H9 (cell line): ENCODE measurements at regions not wholly inside any gene's neighbourhood (a gene's known extent, or its start where the extent isn't known, plus 50 kb on each side); places are given as distances from the start of the nearest gene placed in this dataset.
"Not testable (repeated sequence)": the region's sequence is repeated elsewhere in the genome, so short reads cannot be mapped to it uniquely, and the experiment has no call there.

Experiments
- DNase-seq: peaks from one replicate; pipeline ENCODE4 v3.0.0-alpha.2; 2017
- H2AFZ ChIP-seq: one replicate; pipeline ENCODE4 v1.6.1; 2013; ENCODE audit warnings: mild to moderate bottlenecking, low read length, control low read depth, moderate library complexity
- H2AK5ac ChIP-seq: 2 replicates; pipeline ENCODE4 v1.6.1; 2013; ENCODE audit warnings: low read length, control low read depth, mixed read lengths; ENCODE audit not compliant: insufficient read length
- H2BK120ac ChIP-seq: one replicate; pipeline ENCODE4 v1.6.1; 2013; ENCODE audit warnings: low read depth, mild to moderate bottlenecking, low read length, control low read depth, inconsistent platforms; ENCODE audit not compliant: poor library complexity, severe bottlenecking
- H2BK12ac ChIP-seq: 2 replicates; pipeline ENCODE4 v1.6.1; 2013; ENCODE audit warnings: low read length, control low read depth, mixed read lengths, low read depth; ENCODE audit not compliant: insufficient read length
- H2BK15ac ChIP-seq: 2 replicates; pipeline ENCODE4 v1.6.1; 2013; ENCODE audit warnings: low read depth, low read length, control low read depth
- H2BK20ac ChIP-seq: one replicate; pipeline ENCODE4 v1.6.1; 2013; ENCODE audit warnings: low read depth, mild to moderate bottlenecking, low read length, control low read depth, inconsistent platforms; ENCODE audit not compliant: poor library complexity, severe bottlenecking
- H2BK5ac ChIP-seq: 2 replicates; pipeline ENCODE4 v1.6.1; 2013; ENCODE audit warnings: low read length, control low read depth, mixed read lengths; ENCODE audit not compliant: insufficient read length
- H3K14ac ChIP-seq: 2 replicates; pipeline ENCODE4 v1.6.1; 2013; ENCODE audit warnings: low read length, control low read depth; ENCODE audit not compliant: insufficient read depth
- H3K18ac ChIP-seq: 2 replicates; pipeline ENCODE4 v1.6.1; 2013; ENCODE audit warnings: low read depth, mild to moderate bottlenecking, mixed read lengths, low read length, control low read depth; ENCODE audit not compliant: insufficient read length
- H3K23ac ChIP-seq: 2 replicates; pipeline ENCODE4 v1.6.1; 2013; ENCODE audit warnings: low read length, control low read depth, mixed read lengths, low read depth; ENCODE audit not compliant: insufficient read length
- H3K23me2 ChIP-seq: 2 replicates; pipeline ENCODE4 v1.6.1; 2013; ENCODE audit warnings: low read depth, mild to moderate bottlenecking, mixed read lengths, low read length, control low read depth; ENCODE audit not compliant: insufficient read length, poor library complexity, severe bottlenecking
- H3K27ac ChIP-seq: 2 replicates; pipeline ENCODE4 v1.5.1; 2013; ENCODE audit warnings: low read length, control low read depth, mixed read lengths, low read depth; ENCODE audit not compliant: insufficient read length
- H3K27me3 ChIP-seq: 2 replicates; pipeline ENCODE4 v1.6.1; 2013; ENCODE audit warnings: low read length, control low read depth, inconsistent platforms; ENCODE audit not compliant: insufficient read depth
- H3K4ac ChIP-seq: 2 replicates; pipeline ENCODE4 v1.6.1; 2013; ENCODE audit warnings: low read depth, mild to moderate bottlenecking, control low read depth, inconsistent platforms, low read length, moderate library complexity
- H3K4me1 ChIP-seq: 2 replicates; pipeline ENCODE4 v1.6.1; 2013; ENCODE audit warnings: low read length, control low read depth, inconsistent platforms; ENCODE audit not compliant: insufficient read depth
- H3K4me2 ChIP-seq: 2 replicates; pipeline ENCODE4 v1.6.1; 2013; ENCODE audit warnings: low read length, control low read depth, mixed read lengths; ENCODE audit not compliant: insufficient read length, insufficient read depth
- H3K56ac ChIP-seq: 2 replicates; pipeline ENCODE4 v1.6.1; 2013; ENCODE audit warnings: low read depth, mild to moderate bottlenecking, mixed read lengths, low read length, control low read depth; ENCODE audit not compliant: insufficient read length
- H3K79me1 ChIP-seq: 2 replicates; pipeline ENCODE4 v1.6.1; 2013; ENCODE audit warnings: low read depth, mild to moderate bottlenecking, moderate library complexity, low read length, control low read depth, inconsistent platforms; ENCODE audit not compliant: insufficient read depth, poor library complexity, severe bottlenecking
- H3K79me2 ChIP-seq: 2 replicates; pipeline ENCODE4 v1.6.1; 2013; ENCODE audit warnings: low read length, control low read depth, inconsistent platforms; ENCODE audit not compliant: insufficient read depth
- H3K9ac ChIP-seq: 2 replicates; pipeline ENCODE4 v1.6.1; 2013; ENCODE audit warnings: low read length, control low read depth, mixed read lengths; ENCODE audit not compliant: insufficient read length; ENCODE audit errors: extremely low read depth
- H3K9me3 ChIP-seq: one replicate; pipeline ENCODE4 v1.6.1; 2013; ENCODE audit warnings: low read depth, low read length, inconsistent platforms; ENCODE audit not compliant: control insufficient read depth
- H3T11ph ChIP-seq: one replicate; pipeline ENCODE4 v1.6.1; 2013; ENCODE audit warnings: mild to moderate bottlenecking, low read length, control low read depth, inconsistent platforms
- H4K20me1 ChIP-seq: one replicate; pipeline ENCODE4 v1.6.1; 2013; ENCODE audit not compliant: control insufficient read depth, insufficient read length, insufficient read depth
- H4K5ac ChIP-seq: 2 replicates; pipeline ENCODE4 v1.6.1; 2013; ENCODE audit warnings: low read depth, mild to moderate bottlenecking, mixed read lengths, low read length, control low read depth; ENCODE audit not compliant: insufficient read length
- H4K8ac ChIP-seq: replicated peaks from 2 replicates; pipeline ENCODE4 v1.6.1; 2013; ENCODE audit warnings: low read length, control low read depth, mixed read lengths, low read depth; ENCODE audit not compliant: insufficient read length
- H4K91ac ChIP-seq: 2 replicates; pipeline ENCODE4 v1.6.1; 2013; ENCODE audit warnings: low read depth, mild to moderate bottlenecking, moderate library complexity, mixed read lengths, low read length, control low read depth; ENCODE audit not compliant: insufficient read length
- H3K27ac Mint-ChIP-seq, 3 experiments: 2 replicates in 2 of 3; 3 replicates in 1 of 3; pipeline ENCODE4 v1.8.0; 2020 to 2021; ENCODE audit warnings: mixed read lengths in 3 of 3, mild to moderate bottlenecking in 1 of 3, moderate library complexity in 1 of 3
- H3K27me3 Mint-ChIP-seq: 2 replicates; pipeline ENCODE4 v1.8.0; 2021; ENCODE audit warnings: low read depth, mild to moderate bottlenecking, moderate library complexity, mixed read lengths
- H3K36me3 Mint-ChIP-seq, 3 experiments: 2 replicates in 2 of 3; 3 replicates in 1 of 3; pipeline ENCODE4 v1.8.0; 2020 to 2021; ENCODE audit warnings: low read depth in 3 of 3, mixed read lengths in 3 of 3; ENCODE audit not compliant: insufficient read depth in 1 of 3
- H3K4me1 Mint-ChIP-seq, 2 experiments: 2 replicates each; pipeline ENCODE4 v1.8.0; 2020; ENCODE audit warnings: mixed read lengths in 2 of 2
- H3K4me3 Mint-ChIP-seq, 2 experiments: 2 replicates in 1 of 2; 3 replicates in 1 of 2; pipeline ENCODE4 v1.8.0; 2020 to 2021; ENCODE audit warnings: mild to moderate bottlenecking in 2 of 2, mixed read lengths in 2 of 2, moderate library complexity in 1 of 2
- H3K9me3 Mint-ChIP-seq, 2 experiments: 2 replicates in 1 of 2; 3 replicates in 1 of 2; pipeline ENCODE4 v1.8.0; 2020; ENCODE audit warnings: mild to moderate bottlenecking in 2 of 2, mixed read lengths in 2 of 2, moderate library complexity in 1 of 2
- WGBS: extraction: QIAGEN DNeasy Blood & Tissue Kit; methylation state at CpG from one replicate; pipeline ENCODE4 v1.1.7; 2013; ENCODE audit warnings: missing lambda C conversion rate, low lambda C conversion rate, mixed read lengths; ENCODE audit not compliant: insufficient read length; ENCODE audit errors: extremely low coverage; 5-methylcytosine and 5-hydroxymethylcytosine counted together
- TF ChIP-seq, protein P1 (sequence below): fragments of 200-600 bp; sonication (generic); conservative IDR thresholded peaks from 3 replicates; pipeline ENCODE4 v1.8.0; 2021; ENCODE audit warnings: antibody characterized with exemption, mild to moderate bottlenecking

DNA sequence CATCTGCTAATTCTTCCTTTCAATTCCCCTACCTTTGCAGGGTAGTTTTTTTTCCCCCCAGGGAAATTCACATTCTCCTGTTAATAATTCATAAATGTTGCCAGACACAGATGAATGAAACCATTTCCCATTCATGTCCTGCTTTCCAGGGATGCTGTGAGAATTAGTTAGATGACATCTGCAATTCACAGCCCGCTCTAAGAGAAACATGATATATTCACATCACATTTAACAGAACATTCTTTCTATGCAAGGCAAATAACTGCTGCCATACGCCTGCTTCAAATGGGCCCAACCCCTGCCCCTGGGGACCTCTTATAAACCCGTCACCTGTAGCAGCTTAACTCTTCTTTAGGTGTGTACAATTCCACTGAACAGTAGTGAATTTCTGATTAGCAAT lies 110.6 kb upstream of the CTAGE1 start:
- Histone ChIP-seq H2BK15ac (no peak overlapping the region; the same call in 1 of the 2 replicates), H3T11ph (no peak overlapping the region), H2BK120ac (no peak overlapping the region), H3K27ac (no peak overlapping the region), H3K18ac (no peak overlapping the region), H3K79me1 (no peaks in the 10 kb centered on the region), H3K4me2 (no peak overlapping the region), H2AFZ (no peak overlapping the region), H3K56ac (no peak overlapping the region), H3K9ac (no peak overlapping the region), H2BK12ac (no peak overlapping the region), H2BK5ac (no peak overlapping the region), H4K91ac (no peak overlapping the region), H3K27me3 (no peaks in the 10 kb centered on the region), H4K5ac (no peak overlapping the region), H3K4me1 (no peaks in the 10 kb centered on the region), H4K8ac (no peak overlapping the region), H3K14ac (no peak overlapping the region), H4K20me1 (no peaks in the 10 kb centered on the region), H2AK5ac (no peak overlapping the region), H3K9me3 (no peaks in the 10 kb centered on the region), H2BK20ac (no peak overlapping the region), H3K23me2 (no peaks in the 10 kb centered on the region), H3K4ac (no peak overlapping the region), H3K23ac (no peak overlapping the region), H3K79me2 (no peaks in the 10 kb centered on the region)
- Mint-ChIP-seq H3K4me1 (peaks cover 0 to 3% of the 10 kb centered on the region in 2 experiments; a peak in 2 of 4 replicates), H3K9me3 (peaks cover 0 to 3% of the 10 kb centered on the region in 2 experiments; a peak in 1 of 5 replicates), H3K36me3 (peaks cover 0 to 5% (median 0%) of the 10 kb centered on the region in 3 experiments; a peak in 3 of 7 replicates), H3K4me3 (no peak overlapping the region), H3K27me3 (peaks cover 9% of the 10 kb centered on the region), H3K27ac (no peak overlapping the region)
- TF ChIP-seq, protein P1, sequence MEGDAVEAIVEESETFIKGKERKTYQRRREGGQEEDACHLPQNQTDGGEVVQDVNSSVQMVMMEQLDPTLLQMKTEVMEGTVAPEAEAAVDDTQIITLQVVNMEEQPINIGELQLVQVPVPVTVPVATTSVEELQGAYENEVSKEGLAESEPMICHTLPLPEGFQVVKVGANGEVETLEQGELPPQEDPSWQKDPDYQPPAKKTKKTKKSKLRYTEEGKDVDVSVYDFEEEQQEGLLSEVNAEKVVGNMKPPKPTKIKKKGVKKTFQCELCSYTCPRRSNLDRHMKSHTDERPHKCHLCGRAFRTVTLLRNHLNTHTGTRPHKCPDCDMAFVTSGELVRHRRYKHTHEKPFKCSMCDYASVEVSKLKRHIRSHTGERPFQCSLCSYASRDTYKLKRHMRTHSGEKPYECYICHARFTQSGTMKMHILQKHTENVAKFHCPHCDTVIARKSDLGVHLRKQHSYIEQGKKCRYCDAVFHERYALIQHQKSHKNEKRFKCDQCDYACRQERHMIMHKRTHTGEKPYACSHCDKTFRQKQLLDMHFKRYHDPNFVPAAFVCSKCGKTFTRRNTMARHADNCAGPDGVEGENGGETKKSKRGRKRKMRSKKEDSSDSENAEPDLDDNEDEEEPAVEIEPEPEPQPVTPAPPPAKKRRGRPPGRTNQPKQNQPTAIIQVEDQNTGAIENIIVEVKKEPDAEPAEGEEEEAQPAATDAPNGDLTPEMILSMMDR = no peak
- no peak for DNase-seq
- whole genome bisulfite sequencing = no CpG with 5 or more reads among the region's 3 CpGs

DNA sequence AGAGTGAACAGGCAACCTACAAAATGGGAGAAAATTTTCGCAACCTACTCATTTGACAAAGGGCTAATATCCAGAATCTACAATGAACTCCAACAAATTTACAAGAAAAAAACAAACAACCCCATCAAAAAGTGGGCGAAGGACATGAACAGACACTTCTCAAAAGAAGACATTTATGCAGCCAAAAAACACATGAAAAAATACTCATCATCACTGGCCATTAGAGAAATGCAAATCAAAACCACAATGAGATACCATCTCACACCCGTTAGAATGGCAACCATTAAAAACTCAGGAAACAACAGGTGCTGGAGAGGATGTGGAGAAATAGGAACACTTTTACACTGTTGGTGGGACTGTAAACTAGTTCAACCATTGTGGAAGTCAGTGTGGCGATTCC lies 117.0 kb upstream of the CTAGE1 start:
- DNase-seq, H3K27ac ChIP-seq, H2BK120ac ChIP-seq, H3K4me1 ChIP-seq, H3K4me1 Mint-ChIP-seq, H3K14ac ChIP-seq, H3K27me3 ChIP-seq, H3K9me3 ChIP-seq, H3K79me2 ChIP-seq, H4K5ac ChIP-seq, H3K4me2 ChIP-seq, H4K20me1 ChIP-seq, H3K23me2 ChIP-seq, H4K91ac ChIP-seq, H2BK20ac ChIP-seq, H3K36me3 Mint-ChIP-seq, H3K79me1 ChIP-seq, H2BK15ac ChIP-seq, H3K23ac ChIP-seq, H3K27me3 Mint-ChIP-seq, H3K27ac Mint-ChIP-seq, H3T11ph ChIP-seq, H3K4me3 Mint-ChIP-seq, H3K56ac ChIP-seq, H2AFZ ChIP-seq, H4K8ac ChIP-seq, H2AK5ac ChIP-seq, H2BK5ac ChIP-seq, H3K9me3 Mint-ChIP-seq, H3K18ac ChIP-seq, H3K4ac ChIP-seq, H3K9ac ChIP-seq, H2BK12ac ChIP-seq: not testable (repeated sequence)
- no CpG with 5 or more reads among the region's 4 CpGs for WGBS
